ENCODE measurements at regions not wholly inside any gene's neighbourhood (a gene's known extent, or its start where the extent isn't known, plus 50 kb on each side); places are given as distances from the start of the nearest gene placed in this dataset.
"Not testable (repeated sequence)": the region's sequence is repeated elsewhere in the genome, so short reads cannot be mapped to it uniquely, and the experiment has no call there.

- no peaks in the 10 kb centered on the region for H3K4me1 Mint-ChIP-seq (ENCODE audit: low read depth)
- H3K27me3 Mint-ChIP-seq (ENCODE audit: low read depth), result no peaks in the 10 kb centered on the region
- no peak overlapping the region for H3K4me3 Mint-ChIP-seq
- no peak for DNase-seq
- peaks cover 0 to 4% of the 10 kb centered on the region in 2 donors for H3K9me3 Mint-ChIP-seq
- ATAC-seq (replicated peaks in 1 of 2), result no peak
- H3K27ac Mint-ChIP-seq, result no peak overlapping the region
- no peaks in the 10 kb centered on the region for H3K36me3 Mint-ChIP-seq (ENCODE audit: insufficient read depth in 2 of 2)
Observed at GRCh38 chr1:90362163-90362562, 354.9 kb downstream of the BARHL2 start.

- no peak for DNase-seq
- H3K4me3 Mint-ChIP-seq, result no peak overlapping the region
- no peaks in the 10 kb centered on the region for H3K36me3 Mint-ChIP-seq (ENCODE audit: insufficient read depth in 2 of 2)
- H3K9me3 Mint-ChIP-seq, result peaks cover 0 to 4% of the 10 kb centered on the region in 2 donors
- no peak for ATAC-seq (replicated peaks in 1 of 2)
- no peak overlapping the region for H3K27ac Mint-ChIP-seq
- H3K27me3 Mint-ChIP-seq (ENCODE audit: low read depth), result no peaks in the 10 kb centered on the region
- no peaks in the 10 kb centered on the region for H3K4me1 Mint-ChIP-seq (ENCODE audit: low read depth)
Observed at GRCh38 chr1:90361026-90361425, 356.1 kb downstream of the BARHL2 start.

- Mint-ChIP-seq H3K4me3 (no peak overlapping the region), H3K27me3 (ENCODE audit: low read depth) (no peaks in the 10 kb centered on the region), H3K27ac (no peak overlapping the region), H3K9me3 (peaks cover 0 to 2% of the 10 kb centered on the region in 2 donors), H3K4me1 (ENCODE audit: low read depth) (no peaks in the 10 kb centered on the region), H3K36me3 (ENCODE audit: insufficient read depth in 2 of 2) (no peaks in the 10 kb centered on the region)
- DNase-seq, result no peak
- no peak for ATAC-seq (replicated peaks in 1 of 2)
Observed at GRCh38 chr1:90359994-90360393, 357.1 kb downstream of the BARHL2 start.

GRCh38 chr1:90358448-90358847, 358.7 kb downstream of the BARHL2 start:
- no peaks in the 10 kb centered on the region for H3K36me3 Mint-ChIP-seq (ENCODE audit: insufficient read depth in 2 of 2)

GRCh38 chr1:90357995-90358394, 359.1 kb downstream of the BARHL2 start:
- Mint-ChIP-seq H3K9me3 (no peaks in the 10 kb centered on the region), H3K4me1 (ENCODE audit: low read depth) (no peaks in the 10 kb centered on the region), H3K4me3 (no peak overlapping the region), H3K27ac (no peak overlapping the region), H3K27me3 (ENCODE audit: low read depth) (no peaks in the 10 kb centered on the region), H3K36me3 (ENCODE audit: insufficient read depth in 2 of 2) (no peaks in the 10 kb centered on the region)
- ATAC-seq (replicated peaks in 1 of 2) (no peak), DNase-seq (no peak)

More at GRCh38 chr1:90358448-90358847, 358.7 kb downstream of the BARHL2 start:
- Mint-ChIP-seq H3K9me3 (no peaks in the 10 kb centered on the region), H3K27ac (no peak overlapping the region), H3K4me3 (no peak overlapping the region), H3K27me3 (ENCODE audit: low read depth) (no peaks in the 10 kb centered on the region), H3K4me1 (ENCODE audit: low read depth) (no peaks in the 10 kb centered on the region)
- DNase-seq (no peak), ATAC-seq (replicated peaks in 1 of 2) (no peak)

- Mint-ChIP-seq H3K9me3 (no peaks in the 10 kb centered on the region), H3K4me3 (no peak overlapping the region), H3K36me3 (ENCODE audit: insufficient read depth in 2 of 2) (no peaks in the 10 kb centered on the region), H3K27me3 (ENCODE audit: low read depth) (no peaks in the 10 kb centered on the region), H3K27ac (no peak overlapping the region), H3K4me1 (ENCODE audit: low read depth) (no peaks in the 10 kb centered on the region)
- ATAC-seq (replicated peaks in 1 of 2), result no peak
- no peak for DNase-seq
Observed at GRCh38 chr1:90356991-90357390, 360.1 kb downstream of the BARHL2 start.

- H3K9me3 Mint-ChIP-seq, result no peaks in the 10 kb centered on the region
- H3K4me3 Mint-ChIP-seq, result no peak overlapping the region
- no peak overlapping the region for H3K27ac Mint-ChIP-seq
- no peaks in the 10 kb centered on the region for H3K36me3 Mint-ChIP-seq (ENCODE audit: insufficient read depth in 2 of 2)
- DNase-seq, result no peak
- no peaks in the 10 kb centered on the region for H3K4me1 Mint-ChIP-seq (ENCODE audit: low read depth)
- H3K27me3 Mint-ChIP-seq (ENCODE audit: low read depth), result no peaks in the 10 kb centered on the region
- no peak for ATAC-seq (replicated peaks in 1 of 2)
Observed at GRCh38 chr1:90356101-90356500, 361.0 kb downstream of the BARHL2 start.

- ATAC-seq (replicated peaks in 1 of 2) (no peak), DNase-seq (no peak)
- no peaks in the 10 kb centered on the region for H3K27me3 Mint-ChIP-seq (ENCODE audit: low read depth)
- H3K27ac Mint-ChIP-seq, result no peak overlapping the region
- H3K36me3 Mint-ChIP-seq (ENCODE audit: insufficient read depth in 2 of 2), result no peaks in the 10 kb centered on the region
- no peaks in the 10 kb centered on the region for H3K4me1 Mint-ChIP-seq (ENCODE audit: low read depth)
- peaks cover 0 to 2% of the 10 kb centered on the region in 2 donors for H3K9me3 Mint-ChIP-seq
- no peak overlapping the region for H3K4me3 Mint-ChIP-seq
Observed at GRCh38 chr1:90354704-90355103, 359.8 kb downstream of the ZNF326 start.

GRCh38 chr1:90351019-90351418, 356.1 kb downstream of the ZNF326 start:
- Mint-ChIP-seq H3K9me3 (peaks cover 2 to 7% of the 10 kb centered on the region in 2 donors), H3K4me3 (no peak overlapping the region), H3K36me3 (ENCODE audit: insufficient read depth in 2 of 2) (peaks cover 0 to 4% of the 10 kb centered on the region in 2 donors), H3K27me3 (ENCODE audit: low read depth) (no peaks in the 10 kb centered on the region), H3K27ac (no peak overlapping the region), H3K4me1 (ENCODE audit: low read depth) (no peaks in the 10 kb centered on the region)
- no peak for ATAC-seq (replicated peaks in 1 of 2)
- DNase-seq, result no peak

GRCh38 chr1:90349510-90349909, 354.6 kb downstream of the ZNF326 start:
- Mint-ChIP-seq H3K4me3 (no peak overlapping the region), H3K36me3 (ENCODE audit: insufficient read depth in 2 of 2) (peaks cover 0 to 4% of the 10 kb centered on the region in 2 donors), H3K9me3 (peaks cover 2 to 9% of the 10 kb centered on the region in 2 donors), H3K27ac (no peak overlapping the region), H3K27me3 (ENCODE audit: low read depth) (no peaks in the 10 kb centered on the region), H3K4me1 (ENCODE audit: low read depth) (no peaks in the 10 kb centered on the region)
- no peak for ATAC-seq (replicated peaks in 1 of 2)
- DNase-seq, result no peak

- Mint-ChIP-seq H3K27me3 (ENCODE audit: low read depth) (no peaks in the 10 kb centered on the region), H3K36me3 (ENCODE audit: insufficient read depth in 2 of 2) (peaks cover 0 to 4% of the 10 kb centered on the region in 2 donors), H3K4me3 (no peak overlapping the region), H3K27ac (no peak overlapping the region), H3K4me1 (ENCODE audit: low read depth) (no peaks in the 10 kb centered on the region), H3K9me3 (peaks cover 2 to 9% of the 10 kb centered on the region in 2 donors)
- DNase-seq, result no peak
- no peak for ATAC-seq (replicated peaks in 1 of 2)
Observed at GRCh38 chr1:90348934-90349333, 354.0 kb downstream of the ZNF326 start.

- not testable (repeated sequence) for H3K4me3 Mint-ChIP-seq; H3K4me1 Mint-ChIP-seq (ENCODE audit: low read depth); H3K36me3 Mint-ChIP-seq (ENCODE audit: insufficient read depth in 2 of 2); ATAC-seq (replicated peaks in 1 of 2); H3K9me3 Mint-ChIP-seq; H3K27me3 Mint-ChIP-seq (ENCODE audit: low read depth); DNase-seq; H3K27ac Mint-ChIP-seq
Observed at GRCh38 chr1:90348459-90348858, 353.5 kb downstream of the ZNF326 start.

GRCh38 chr1:90347366-90347765, 352.5 kb downstream of the ZNF326 start:
- ATAC-seq (replicated peaks in 1 of 2) (no peak), DNase-seq (no peak)
- Mint-ChIP-seq H3K4me3 (no peak overlapping the region), H3K9me3 (peaks cover 2 to 9% of the 10 kb centered on the region in 2 donors), H3K27ac (no peak overlapping the region), H3K4me1 (ENCODE audit: low read depth) (no peaks in the 10 kb centered on the region), H3K27me3 (ENCODE audit: low read depth) (no peaks in the 10 kb centered on the region), H3K36me3 (ENCODE audit: insufficient read depth in 2 of 2) (peaks cover 0 to 4% of the 10 kb centered on the region in 2 donors)

GRCh38 chr1:90346757-90347156, 351.8 kb downstream of the ZNF326 start:
- Mint-ChIP-seq H3K27ac (no peak overlapping the region), H3K36me3 (ENCODE audit: insufficient read depth in 2 of 2) (peaks cover 0 to 4% of the 10 kb centered on the region in 2 donors), H3K4me1 (ENCODE audit: low read depth) (no peaks in the 10 kb centered on the region), H3K27me3 (ENCODE audit: low read depth) (no peaks in the 10 kb centered on the region), H3K9me3 (peaks cover 2 to 9% of the 10 kb centered on the region in 2 donors), H3K4me3 (no peak overlapping the region)
- DNase-seq, result no peak
- ATAC-seq (replicated peaks in 1 of 2), result no peak

All from activated T-cell treated with anti-CD3 and anti-CD28 coated beads, Interleukin-2, amount 50 U/mL, for 72 hours (primary cell).